Activated CD4-positive, alpha-beta T cell treated with anti-CD3 and anti-CD28 coated beads, Interleukin-2, amount 50 U/mL, for 24 hours (primary cell): ENCODE measurements at regions not wholly inside any gene's neighbourhood (a gene's known extent, or its start where the extent isn't known, plus 50 kb on each side); places are given as distances from the start of the nearest gene placed in this dataset.

Experiments used
- DNase-seq, 2 donors: peaks; one replicate each; pipeline ENCODE4 v3.0.0-alpha.2; 2020; ENCODE audit warnings: low read depth in 1 of 2, low spot score in 1 of 2

GRCh38 chr2:66036948-66037347 lies 398.0 kb upstream of the MEIS1 start:
- no peak for DNase-seq

DNA sequence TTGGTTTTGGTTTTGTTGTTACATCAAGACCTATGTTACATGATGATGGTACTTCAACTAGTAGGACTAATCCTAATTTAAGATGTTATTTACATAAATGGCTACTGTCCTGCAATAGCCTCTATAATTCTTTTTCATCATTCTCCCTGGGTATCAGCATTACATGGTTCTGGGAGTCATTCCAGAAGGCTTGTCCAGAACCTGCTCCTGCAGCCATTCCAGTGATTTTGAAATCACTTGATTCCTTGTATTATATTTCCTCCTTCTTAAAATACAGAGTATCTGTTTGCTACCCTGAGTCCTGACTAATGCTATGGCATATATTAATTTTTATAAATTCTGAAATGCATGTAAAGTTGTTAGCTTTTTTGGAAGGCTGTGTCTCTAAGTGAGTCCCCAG lies 400.5 kb upstream of the MEIS1 start:
- DNase-seq: no peak

DNA sequence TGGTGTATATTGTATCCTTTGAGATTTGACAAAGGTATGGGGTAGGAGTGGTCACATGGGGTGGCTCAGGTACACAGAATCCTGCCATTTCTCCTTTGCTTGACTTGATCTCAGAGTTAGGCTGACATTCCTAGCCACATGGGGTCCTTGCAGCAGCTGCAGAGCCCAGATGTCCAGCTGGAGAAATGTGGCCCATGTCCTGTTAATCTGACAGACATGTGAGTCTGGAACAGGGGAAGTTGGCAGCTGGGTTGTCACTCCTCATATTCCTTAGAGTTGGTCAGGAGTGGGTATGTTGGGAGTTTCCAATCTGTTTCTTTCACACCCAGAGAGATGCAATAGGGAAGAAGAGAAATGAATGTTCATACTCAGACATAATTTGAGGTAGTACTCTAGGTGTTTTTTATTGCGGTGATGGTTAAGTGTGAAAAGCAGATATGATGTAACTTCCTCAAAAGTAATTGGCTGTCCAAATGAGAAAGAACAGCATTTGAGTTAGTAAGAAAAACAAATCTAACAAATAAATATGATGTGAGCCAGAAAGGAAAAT lies 402.6 kb upstream of the MEIS1 start:
- DNase-seq: no peak

- no peak for DNase-seq
Observed at GRCh38 chr2:66031236-66031635, 403.7 kb upstream of the MEIS1 start.

DNA sequence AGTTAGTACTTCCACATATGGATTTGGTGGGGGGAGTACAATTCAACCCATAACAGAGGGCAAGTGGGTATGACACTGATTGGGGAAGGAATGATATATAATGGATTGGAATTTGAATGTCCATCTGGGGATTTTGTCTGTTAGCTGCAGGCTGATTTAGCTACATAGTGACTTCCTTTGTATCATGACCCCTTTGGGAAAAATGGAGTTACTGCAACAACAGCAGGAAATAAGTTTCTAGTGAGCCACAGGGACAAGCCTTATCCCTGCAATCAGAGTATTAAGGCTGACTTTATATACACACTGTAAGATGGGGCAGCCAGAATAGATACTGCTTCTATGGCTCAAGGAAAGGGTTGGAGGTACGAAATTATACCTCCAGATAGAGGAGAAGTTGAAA lies 404.4 kb upstream of the MEIS1 start:
- DNase-seq: no peak

GRCh38 chr2:66024391-66024790 lies 410.5 kb upstream of the MEIS1 start:
- DNase-seq: no peak

- DNase-seq: no peak
Observed at GRCh38 chr2:66021296-66021695, 413.6 kb upstream of the MEIS1 start.

GRCh38 chr2:66017763-66018162 lies 417.2 kb upstream of the MEIS1 start:
- no peak for DNase-seq

- no peak for DNase-seq
Observed at GRCh38 chr2:66014450-66014849, 420.5 kb upstream of the MEIS1 start.

DNA sequence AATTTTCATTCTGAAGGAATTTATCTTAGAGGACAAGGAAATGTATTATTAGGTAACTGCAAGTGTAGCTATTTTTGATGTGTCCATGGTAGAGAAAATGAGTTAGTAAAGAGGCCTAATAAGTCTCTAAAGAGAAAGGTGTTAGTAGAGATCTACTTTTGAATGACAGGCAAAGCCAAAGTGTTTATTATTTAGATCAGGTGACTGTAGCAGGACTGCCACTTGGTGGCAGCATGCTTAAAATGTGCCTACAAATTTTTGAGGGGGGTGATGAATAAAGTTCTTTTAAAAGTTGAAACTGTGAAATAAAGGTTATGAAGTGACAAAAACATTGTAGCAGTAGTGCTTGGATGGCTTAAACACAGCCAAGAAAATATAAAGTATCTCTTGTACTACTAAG lies 421.5 kb upstream of the MEIS1 start:
- no peak for DNase-seq

GRCh38 chr2:66003931-66004330 lies 431.0 kb upstream of the MEIS1 start:
- no peak for DNase-seq

- no peak for DNase-seq
Observed at GRCh38 chr2:66001538-66001937, 433.4 kb upstream of the MEIS1 start.

DNA sequence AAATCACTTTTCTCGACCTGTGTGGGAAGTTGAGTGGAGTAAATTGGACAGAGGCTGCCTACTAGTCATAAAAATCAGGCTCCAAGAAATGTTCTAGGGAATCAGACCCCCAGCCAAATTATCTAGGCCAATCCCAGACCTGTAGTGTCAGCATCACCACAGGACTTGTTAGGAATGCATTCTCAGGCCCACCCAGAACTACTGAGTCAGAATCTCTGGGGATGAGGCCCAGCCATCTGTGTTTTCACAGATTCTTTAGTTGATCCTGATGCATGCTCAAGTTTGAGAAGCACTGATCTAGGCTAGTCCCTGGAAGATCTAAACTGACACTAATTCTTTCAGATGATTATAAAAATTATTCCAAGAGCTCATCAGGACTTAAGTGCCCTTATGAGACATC lies 434.0 kb upstream of the MEIS1 start:
- DNase-seq: no peak

DNA sequence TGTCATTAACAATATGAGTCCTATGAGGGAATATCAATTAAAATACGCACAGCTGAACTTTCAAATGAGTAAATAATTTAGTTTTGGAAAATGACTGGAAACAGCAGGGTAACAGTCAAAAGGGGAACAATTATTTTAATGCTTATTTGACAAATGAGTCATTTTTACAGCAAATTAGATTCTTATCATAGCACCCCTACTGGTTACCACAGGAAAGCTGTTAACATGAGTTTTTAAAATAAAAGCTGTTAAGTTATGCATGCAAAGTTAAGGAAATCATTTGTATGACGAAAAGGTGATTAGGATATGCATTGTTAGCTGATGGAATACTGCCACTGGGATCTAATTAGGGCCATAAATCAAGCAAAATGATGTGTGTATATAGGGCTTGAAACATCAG lies 435.1 kb upstream of the MEIS1 start:
- DNase-seq: no peak

DNA sequence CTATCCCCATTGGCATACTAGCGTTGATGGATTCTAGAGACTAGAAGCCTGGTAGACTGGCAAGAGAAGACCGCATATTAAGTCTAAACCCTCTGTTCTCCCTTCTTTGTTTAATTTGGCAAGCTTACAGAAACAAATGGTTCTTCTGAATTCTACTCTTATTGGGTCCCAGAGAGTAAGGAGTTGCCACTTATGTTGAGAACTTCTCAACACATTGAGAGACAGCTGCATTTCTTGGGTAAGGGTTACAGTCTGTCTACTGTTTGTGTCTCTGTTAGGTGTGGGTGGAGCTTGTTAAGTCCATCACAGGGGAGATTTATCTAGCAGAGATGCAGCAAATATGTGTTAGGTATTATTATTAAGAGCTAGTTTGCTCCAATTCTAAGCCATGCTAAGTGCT lies 435.8 kb upstream of the MEIS1 start:
- DNase-seq: no peak

DNA sequence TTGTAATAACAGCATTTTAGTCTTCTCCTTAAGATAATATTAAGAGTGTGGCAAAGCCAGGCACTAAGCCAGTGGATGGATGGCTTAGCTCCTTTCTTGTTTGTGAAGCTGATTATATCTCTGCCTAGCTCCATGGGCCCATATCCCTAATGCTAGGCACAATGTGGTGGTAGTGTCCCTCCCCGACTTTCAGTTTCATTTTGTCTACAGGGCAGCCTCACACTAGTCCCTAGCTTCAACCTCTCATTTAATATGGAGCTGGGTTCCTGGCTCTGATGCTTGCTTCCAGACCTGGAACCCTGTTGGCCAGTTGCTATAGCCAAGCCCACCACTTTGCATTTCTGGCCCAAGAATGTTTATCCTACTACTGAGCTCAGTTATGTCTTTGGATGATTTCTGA lies 437.0 kb upstream of the MEIS1 start:
- DNase-seq: no peak

GRCh38 chr2:65992198-65992554 lies 442.7 kb upstream of the MEIS1 start:
- DNase-seq: no peak

DNA sequence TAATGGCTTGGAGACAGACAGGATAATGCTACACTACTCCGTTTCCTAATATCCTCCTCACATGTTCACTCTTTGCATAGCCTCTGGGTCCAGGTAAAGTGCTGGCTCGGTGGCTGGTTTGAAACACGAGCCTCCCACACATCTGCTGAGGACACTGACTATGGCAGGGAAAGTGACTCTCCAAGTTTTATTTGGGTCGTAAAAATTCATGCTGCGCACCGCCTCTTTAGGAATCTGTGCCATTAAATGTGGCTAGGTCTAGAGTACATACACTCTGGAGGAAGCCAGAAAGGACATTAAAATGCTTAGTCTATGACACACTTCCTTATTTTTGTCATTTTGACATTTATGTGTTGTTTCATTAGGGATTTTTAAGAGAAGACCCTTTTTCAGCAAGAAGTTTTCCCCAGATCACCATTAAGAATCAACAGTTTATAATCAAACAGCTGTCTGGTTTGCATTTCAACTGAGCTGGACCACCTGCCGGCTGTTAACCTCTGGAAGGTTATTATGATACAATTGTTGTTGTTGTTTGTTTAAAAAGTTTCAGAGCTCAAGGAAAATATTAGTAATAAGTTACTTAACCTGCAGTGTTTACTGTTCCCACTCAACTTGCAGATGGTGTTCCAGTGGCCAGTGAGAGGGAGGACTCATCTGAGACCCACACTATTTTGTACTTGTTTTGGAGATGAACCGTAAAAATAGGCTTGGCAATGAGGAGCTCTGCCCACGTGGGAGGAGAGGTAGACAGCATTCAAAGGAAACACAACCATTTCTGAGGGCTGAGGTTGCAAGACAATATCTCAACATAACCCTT lies 443.3 kb upstream of the MEIS1 start:
- no peak for DNase-seq

DNA sequence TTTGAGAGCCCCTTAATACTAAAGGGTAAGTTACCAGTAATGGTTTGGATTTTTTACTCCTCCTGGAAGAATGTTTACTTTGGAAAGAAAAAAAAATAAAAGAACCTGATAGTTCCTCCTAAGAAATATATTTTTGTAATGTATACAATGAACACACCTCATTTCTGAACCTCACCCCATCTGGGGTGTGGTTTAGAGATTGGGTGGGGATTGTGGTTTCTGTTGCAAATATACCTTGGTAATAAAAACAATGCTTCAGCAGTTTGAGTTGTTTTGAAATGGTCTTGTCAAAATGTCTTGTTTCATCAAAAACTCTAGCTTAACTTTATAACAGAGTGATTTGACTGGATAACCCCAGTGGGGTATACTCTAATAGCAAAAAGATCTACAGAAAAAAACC lies 448.9 kb upstream of the MEIS1 start:
- DNase-seq: no peak

DNA sequence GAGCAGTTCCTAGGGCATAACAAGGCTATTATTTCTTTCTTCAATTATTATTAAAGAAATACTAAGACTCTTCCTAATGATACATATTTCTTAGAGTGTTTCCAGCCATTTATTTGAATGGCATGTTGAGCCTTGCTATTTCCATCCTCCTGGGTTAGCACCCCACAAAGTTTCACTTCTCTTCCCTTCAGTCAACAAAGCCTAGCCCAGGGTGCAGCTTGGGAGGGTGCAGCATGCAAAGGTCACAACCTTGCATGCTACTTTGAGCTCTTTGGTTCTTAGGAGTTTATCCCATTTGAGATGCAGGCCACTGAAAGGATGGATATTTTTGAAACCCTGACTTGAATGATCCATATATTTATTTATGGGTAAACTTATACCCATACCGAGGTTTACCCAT lies 454.4 kb upstream of the MEIS1 start:
- DNase-seq: no peak

DNA sequence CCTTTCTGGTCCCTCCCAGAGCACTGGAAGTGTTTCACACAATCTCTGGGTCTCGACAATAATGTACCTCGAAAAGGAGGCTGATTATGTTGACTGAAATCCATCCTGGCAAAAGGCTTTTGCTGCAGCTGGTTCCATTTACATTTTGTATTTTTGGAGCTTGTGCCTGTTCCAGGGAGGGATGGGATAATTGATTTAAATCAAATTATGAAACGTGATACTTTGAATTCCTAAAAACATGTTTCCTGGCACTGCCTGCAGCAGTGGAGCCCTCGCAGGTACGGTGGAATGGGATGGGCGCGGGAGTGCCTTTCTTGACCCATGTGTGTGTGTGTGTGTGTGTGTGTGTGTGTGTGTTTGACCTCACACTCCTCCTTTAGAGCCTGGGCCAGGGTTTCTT lies 455.5 kb upstream of the MEIS1 start:
- no peak for DNase-seq

DNA sequence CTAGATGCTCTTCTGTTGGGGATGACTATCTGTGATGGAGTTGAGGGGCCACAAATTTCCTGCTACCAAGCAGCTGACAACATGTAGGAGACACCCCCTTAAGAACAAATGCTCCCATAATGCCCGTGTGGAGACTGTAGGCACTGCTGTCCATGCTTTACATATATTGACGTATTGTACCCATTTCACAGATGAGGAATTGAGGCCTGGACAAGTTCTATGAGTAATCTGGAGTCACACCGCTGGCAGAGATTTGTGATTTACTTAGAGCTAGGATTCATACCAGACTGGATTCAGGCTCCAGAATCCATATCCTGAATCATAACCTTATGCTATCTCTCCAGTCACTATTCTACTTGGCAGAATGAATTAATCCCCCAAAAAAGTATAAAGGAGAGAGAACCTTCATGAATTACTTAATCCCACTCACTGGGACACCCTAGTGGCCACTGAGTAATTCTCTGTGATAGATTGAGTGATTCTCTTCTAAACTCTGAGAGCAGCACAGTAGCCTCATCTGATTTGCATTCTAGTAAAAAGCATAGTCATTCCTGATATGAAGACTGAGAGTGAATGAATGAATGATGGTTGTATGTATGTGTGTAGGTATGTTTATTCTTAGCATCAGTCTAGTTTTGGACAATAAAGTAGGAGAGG lies 460.7 kb upstream of the MEIS1 start:
- no peak for DNase-seq

DNA sequence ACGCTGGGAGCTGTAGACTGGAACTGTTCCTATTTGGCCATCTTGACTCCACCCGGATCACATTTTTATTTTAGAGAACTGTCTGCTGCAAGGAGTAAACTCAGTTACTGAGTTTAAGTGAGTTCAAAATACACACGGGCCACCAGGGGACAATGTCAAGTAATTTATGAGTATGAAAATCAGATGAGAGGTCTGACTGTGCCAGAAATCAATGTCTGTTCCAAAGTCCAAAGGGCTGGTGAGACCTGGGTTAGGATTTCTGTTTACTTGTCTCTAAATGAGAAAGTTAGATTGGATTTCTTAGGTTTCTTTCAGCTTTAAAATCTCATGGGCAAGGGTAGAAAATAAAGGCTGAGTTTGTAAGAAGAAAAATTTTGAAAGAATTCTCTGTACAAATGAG lies 465.8 kb upstream of the MEIS1 start:
- DNase-seq: no peak
